ENCODE measurements at regions not wholly inside any gene's neighbourhood (a gene's known extent, or its start where the extent isn't known, plus 50 kb on each side); places are given as distances from the start of the nearest gene placed in this dataset.

GRCh38 chr2:125850541-125850940 lies 805.4 kb upstream of the GYPC start:
- H3K4me1 ChIP-seq (ENCODE audit: control insufficient read depth, extremely low read depth, insufficient read depth, low read length) = no peaks in the 10 kb centered on the region
- no peak for TF ChIP-seq EZH2 (IDR thresholded peaks at IDR 0.05; ENCODE audit: low read length, missing control alignments)
- TF ChIP-seq CTCF (conservative IDR thresholded peaks at IDR 0.05 in 1 of 2, IDR thresholded peaks at IDR 0.05 in 1 of 2; ENCODE audit: low read depth in 1 of 2, low read length in 2 of 2) = no peak
- H3K4me3 ChIP-seq (replicated peaks in 1 of 4; ENCODE audit: control extremely low read depth in 1 of 4, insufficient read depth in 1 of 4, low read depth in 3 of 4, low read length in 4 of 4) = no peak overlapping the region
- no peaks in the 10 kb centered on the region for H3K9me3 ChIP-seq (ENCODE audit: control insufficient read depth, insufficient read depth, low read depth, low read length)
- no peak overlapping the region for H2AFZ ChIP-seq (ENCODE audit: low read length)
- no peak for DNase-seq (ENCODE audit: low read depth in 2 of 2)
- H3K27ac ChIP-seq (ENCODE audit: insufficient read depth, low read length) = no peak overlapping the region
- no peak overlapping the region for H3K4me2 ChIP-seq (ENCODE audit: extremely low read depth, insufficient read depth, low read length)
- no peaks in the 10 kb centered on the region for H3K79me2 ChIP-seq (ENCODE audit: control insufficient read depth, insufficient read depth, low read length)
- H3K9ac ChIP-seq (ENCODE audit: insufficient read depth, low read length) = no peak overlapping the region
- H3K27me3 ChIP-seq (ENCODE audit: control insufficient read depth, insufficient read depth, low read length) = no peaks in the 10 kb centered on the region
- H3K36me3 ChIP-seq (ENCODE audit: control insufficient read depth, insufficient read depth, low read length) = no peaks in the 10 kb centered on the region
- H4K20me1 ChIP-seq (ENCODE audit: control insufficient read depth, extremely low read depth, insufficient read depth, low read length) = no peaks in the 10 kb centered on the region

GRCh38 chr2:125852364-125852763 lies 803.6 kb upstream of the GYPC start:
- Histone ChIP-seq H3K27me3 (ENCODE audit: control insufficient read depth, insufficient read depth, low read length) (no peaks in the 10 kb centered on the region), H3K36me3 (ENCODE audit: control insufficient read depth, insufficient read depth, low read length) (no peaks in the 10 kb centered on the region), H3K4me1 (ENCODE audit: control insufficient read depth, extremely low read depth, insufficient read depth, low read length) (no peaks in the 10 kb centered on the region), H3K79me2 (ENCODE audit: control insufficient read depth, insufficient read depth, low read length) (no peaks in the 10 kb centered on the region), H3K4me2 (ENCODE audit: extremely low read depth, insufficient read depth, low read length) (no peak overlapping the region), H3K9me3 (ENCODE audit: control insufficient read depth, insufficient read depth, low read depth, low read length) (no peaks in the 10 kb centered on the region), H3K27ac (ENCODE audit: insufficient read depth, low read length) (no peak overlapping the region), H4K20me1 (ENCODE audit: control insufficient read depth, extremely low read depth, insufficient read depth, low read length) (no peaks in the 10 kb centered on the region), H3K9ac (ENCODE audit: insufficient read depth, low read length) (no peak overlapping the region), H3K4me3 (replicated peaks in 1 of 4; ENCODE audit: control extremely low read depth in 1 of 4, insufficient read depth in 1 of 4, low read depth in 3 of 4, low read length in 4 of 4) (no peak overlapping the region), H2AFZ (ENCODE audit: low read length) (no peak overlapping the region)
- TF ChIP-seq CTCF (conservative IDR thresholded peaks at IDR 0.05 in 1 of 2, IDR thresholded peaks at IDR 0.05 in 1 of 2; ENCODE audit: low read depth in 1 of 2, low read length in 2 of 2) (no peak), EZH2 (IDR thresholded peaks at IDR 0.05; ENCODE audit: low read length, missing control alignments) (no peak)
- DNase-seq (ENCODE audit: low read depth in 2 of 2) = no peak

- Histone ChIP-seq H3K4me1 (ENCODE audit: control insufficient read depth, extremely low read depth, insufficient read depth, low read length) (no peaks in the 10 kb centered on the region), H3K27me3 (ENCODE audit: control insufficient read depth, insufficient read depth, low read length) (no peaks in the 10 kb centered on the region), H3K79me2 (ENCODE audit: control insufficient read depth, insufficient read depth, low read length) (no peaks in the 10 kb centered on the region), H2AFZ (ENCODE audit: low read length) (no peak overlapping the region), H3K36me3 (ENCODE audit: control insufficient read depth, insufficient read depth, low read length) (no peaks in the 10 kb centered on the region), H3K9ac (ENCODE audit: insufficient read depth, low read length) (no peak overlapping the region), H3K4me3 (replicated peaks in 1 of 4; ENCODE audit: control extremely low read depth in 1 of 4, insufficient read depth in 1 of 4, low read depth in 3 of 4, low read length in 4 of 4) (no peak overlapping the region), H3K4me2 (ENCODE audit: extremely low read depth, insufficient read depth, low read length) (no peak overlapping the region), H3K9me3 (ENCODE audit: control insufficient read depth, insufficient read depth, low read depth, low read length) (no peaks in the 10 kb centered on the region), H4K20me1 (ENCODE audit: control insufficient read depth, extremely low read depth, insufficient read depth, low read length) (no peaks in the 10 kb centered on the region), H3K27ac (ENCODE audit: insufficient read depth, low read length) (no peak overlapping the region)
- no peak for DNase-seq (ENCODE audit: low read depth in 2 of 2)
- no peak for TF ChIP-seq EZH2 (IDR thresholded peaks at IDR 0.05; ENCODE audit: low read length, missing control alignments)
- no peak for TF ChIP-seq CTCF (conservative IDR thresholded peaks at IDR 0.05 in 1 of 2, IDR thresholded peaks at IDR 0.05 in 1 of 2; ENCODE audit: low read depth in 1 of 2, low read length in 2 of 2)
Measured at GRCh38 chr2:125853626-125854025, 802.3 kb upstream of the GYPC start.

Measured in fibroblast of lung (primary cell).